ENCODE measurements at regions not wholly inside any gene's neighbourhood (a gene's known extent, or its start where the extent isn't known, plus 50 kb on each side); places are given as distances from the start of the nearest gene placed in this dataset.

GRCh38 chr5:105659396-105659795, 2011.3 kb downstream of the EFNA5 start:
- TF ChIP-seq GATA2 (IDR thresholded peaks at IDR 0.05; ENCODE audit: low read depth, low read length) = no peak
- no peak for TF ChIP-seq GATA3 (IDR thresholded peaks at IDR 0.05; ENCODE audit: low read depth, low read length)
